GM12891 (cell line): ENCODE measurements at regions not wholly inside any gene's neighbourhood (a gene's known extent, or its start where the extent isn't known, plus 50 kb on each side); places are given as distances from the start of the nearest gene placed in this dataset.

Experiments used
- POLR2A ChIP-seq: IDR thresholded peaks from 2 replicates; pipeline ENCODE4 v1.6.1; 2011; ENCODE audit warnings: low read depth, low read length, control low read depth
- POLR2AphosphoS5 ChIP-seq: IDR thresholded peaks from 2 replicates; pipeline ENCODE4 v1.6.1; 2011; ENCODE audit warnings: low read depth, low read length, control low read depth
- POU2F2 ChIP-seq: IDR thresholded peaks from 2 replicates; pipeline ENCODE4 v1.6.1; 2011; ENCODE audit warnings: low read depth, mild to moderate bottlenecking, control low read depth, low read length, moderate library complexity
- TAF1 ChIP-seq: IDR thresholded peaks from 2 replicates; pipeline ENCODE4 v1.6.1; 2011; ENCODE audit warnings: low read depth, low read length, control low read depth

- TF ChIP-seq TAF1 (no peak), POLR2A (no peak), POLR2AphosphoS5 (no peak), POU2F2 (no peak)
These were observed 68.1 kb upstream of the SLC45A1 start for GRCh38 chr1:8249838-8250237.
